ENCODE measurements at regions not wholly inside any gene's neighbourhood (a gene's known extent, or its start where the extent isn't known, plus 50 kb on each side); places are given as distances from the start of the nearest gene placed in this dataset.

DNA sequence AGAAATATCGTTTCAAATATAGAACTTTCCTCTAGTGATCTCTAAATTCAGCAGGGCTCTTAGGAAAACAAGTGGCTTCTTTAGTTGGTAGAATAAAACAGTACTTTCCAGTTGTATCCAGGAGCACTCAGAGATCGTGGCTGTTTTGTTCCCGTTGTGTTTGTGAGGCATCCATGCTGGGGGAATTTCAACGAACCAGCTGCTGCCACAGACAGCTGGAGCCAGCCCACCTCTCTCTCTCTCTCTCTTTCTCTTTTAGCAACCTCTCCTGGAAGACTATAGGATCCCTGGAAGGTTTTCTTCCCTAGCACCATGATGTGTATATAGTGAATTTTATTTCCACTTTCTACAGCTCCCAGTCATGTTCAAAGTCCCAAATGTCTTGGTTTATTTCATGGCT is 1116.0 kb upstream of the SEMA6A start:
- Histone ChIP-seq H2AFZ (ENCODE audit: low read length) (no peak overlapping the region), H3K4me1 (ENCODE audit: insufficient read depth, low read length) (no peaks in the 10 kb centered on the region), H3K18ac (ENCODE audit: insufficient read length, low read depth, low read length) (no peak overlapping the region), H4K8ac (replicated peaks; ENCODE audit: insufficient read length, low read depth, low read length) (no peak overlapping the region), H3K56ac (ENCODE audit: insufficient read length, low read depth, low read length) (no peak overlapping the region), H2AK5ac (ENCODE audit: insufficient read length, low read length) (no peak overlapping the region), H4K20me1 (ENCODE audit: control insufficient read depth, insufficient read depth, insufficient read length) (no peaks in the 10 kb centered on the region), H3K27me3 (ENCODE audit: insufficient read depth, low read length) (no peaks in the 10 kb centered on the region), H3K4ac (ENCODE audit: low read depth, low read length) (no peak overlapping the region), H3K9me3 (ENCODE audit: control insufficient read depth, low read depth, low read length) (no peaks in the 10 kb centered on the region), H3K23me2 (ENCODE audit: insufficient read length, low read depth, low read length, poor library complexity, severe bottlenecking) (no peaks in the 10 kb centered on the region), H4K91ac (ENCODE audit: insufficient read length, low read depth, low read length) (no peak overlapping the region), H3K9ac (ENCODE audit: extremely low read depth, insufficient read length, low read length) (no peak overlapping the region), H2BK20ac (ENCODE audit: low read depth, low read length, poor library complexity, severe bottlenecking) (no peak overlapping the region), H2BK12ac (ENCODE audit: insufficient read length, low read depth, low read length) (no peak overlapping the region), H4K5ac (ENCODE audit: insufficient read length, low read depth, low read length) (no peak overlapping the region), H2BK15ac (ENCODE audit: low read depth, low read length) (no peak overlapping the region), H3K14ac (ENCODE audit: insufficient read depth, low read length) (no peak overlapping the region), H3K4me2 (ENCODE audit: insufficient read depth, insufficient read length, low read length) (no peak overlapping the region), H3T11ph (ENCODE audit: low read length) (no peak overlapping the region), H3K79me1 (ENCODE audit: insufficient read depth, low read depth, low read length, poor library complexity, severe bottlenecking) (no peaks in the 10 kb centered on the region), H2BK5ac (ENCODE audit: insufficient read length, low read length) (no peak overlapping the region), H2BK120ac (ENCODE audit: low read depth, low read length, poor library complexity, severe bottlenecking) (no peak overlapping the region), H3K23ac (ENCODE audit: insufficient read length, low read depth, low read length) (no peak overlapping the region), H3K79me2 (ENCODE audit: insufficient read depth, low read length) (no peaks in the 10 kb centered on the region), H3K27ac (ENCODE audit: insufficient read length, low read depth, low read length) (no peak overlapping the region)
- no peak for TF ChIP-seq CTCF (conservative IDR thresholded peaks at IDR 0.05)
- H3K36me3 Mint-ChIP-seq (ENCODE audit: insufficient read depth in 1 of 3, low read depth in 3 of 3) = no peaks in the 10 kb centered on the region
- WGBS (ENCODE audit: extremely low coverage, insufficient read length, low lambda C conversion rate) = no CpG with 5 or more reads among the region's 4 CpGs
- no peaks in the 10 kb centered on the region for H3K9me3 Mint-ChIP-seq
- DNase-seq = no peak
- H3K4me1 Mint-ChIP-seq = no peaks in the 10 kb centered on the region
- H3K27me3 Mint-ChIP-seq (ENCODE audit: low read depth) = no peaks in the 10 kb centered on the region
- H3K27ac Mint-ChIP-seq = no peak overlapping the region
- H3K4me3 Mint-ChIP-seq = no peak overlapping the region
